ENCODE measurements at regions not wholly inside any gene's neighbourhood (a gene's known extent, or its start where the extent isn't known, plus 50 kb on each side); places are given as distances from the start of the nearest gene placed in this dataset.

- TF ChIP-seq, protein P1, sequence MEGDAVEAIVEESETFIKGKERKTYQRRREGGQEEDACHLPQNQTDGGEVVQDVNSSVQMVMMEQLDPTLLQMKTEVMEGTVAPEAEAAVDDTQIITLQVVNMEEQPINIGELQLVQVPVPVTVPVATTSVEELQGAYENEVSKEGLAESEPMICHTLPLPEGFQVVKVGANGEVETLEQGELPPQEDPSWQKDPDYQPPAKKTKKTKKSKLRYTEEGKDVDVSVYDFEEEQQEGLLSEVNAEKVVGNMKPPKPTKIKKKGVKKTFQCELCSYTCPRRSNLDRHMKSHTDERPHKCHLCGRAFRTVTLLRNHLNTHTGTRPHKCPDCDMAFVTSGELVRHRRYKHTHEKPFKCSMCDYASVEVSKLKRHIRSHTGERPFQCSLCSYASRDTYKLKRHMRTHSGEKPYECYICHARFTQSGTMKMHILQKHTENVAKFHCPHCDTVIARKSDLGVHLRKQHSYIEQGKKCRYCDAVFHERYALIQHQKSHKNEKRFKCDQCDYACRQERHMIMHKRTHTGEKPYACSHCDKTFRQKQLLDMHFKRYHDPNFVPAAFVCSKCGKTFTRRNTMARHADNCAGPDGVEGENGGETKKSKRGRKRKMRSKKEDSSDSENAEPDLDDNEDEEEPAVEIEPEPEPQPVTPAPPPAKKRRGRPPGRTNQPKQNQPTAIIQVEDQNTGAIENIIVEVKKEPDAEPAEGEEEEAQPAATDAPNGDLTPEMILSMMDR (IDR thresholded peaks at IDR 0.05) = no peak
Measured at GRCh38 chr2:22002066-22002465, 878.3 kb downstream of the TDRD15 start.

GRCh38 chr2:22003270-22003669 is 879.5 kb downstream of the TDRD15 start:
- TF ChIP-seq, protein P1 (IDR thresholded peaks at IDR 0.05) = no peak

- TF ChIP-seq, protein P1 (IDR thresholded peaks at IDR 0.05) = no peak
Measured at GRCh38 chr2:22011048-22011447, 887.3 kb downstream of the TDRD15 start.

GRCh38 chr2:22020091-22020742 is 896.4 kb downstream of the TDRD15 start:
- TF ChIP-seq, protein P1 (IDR thresholded peaks at IDR 0.05) = no peak

DNA sequence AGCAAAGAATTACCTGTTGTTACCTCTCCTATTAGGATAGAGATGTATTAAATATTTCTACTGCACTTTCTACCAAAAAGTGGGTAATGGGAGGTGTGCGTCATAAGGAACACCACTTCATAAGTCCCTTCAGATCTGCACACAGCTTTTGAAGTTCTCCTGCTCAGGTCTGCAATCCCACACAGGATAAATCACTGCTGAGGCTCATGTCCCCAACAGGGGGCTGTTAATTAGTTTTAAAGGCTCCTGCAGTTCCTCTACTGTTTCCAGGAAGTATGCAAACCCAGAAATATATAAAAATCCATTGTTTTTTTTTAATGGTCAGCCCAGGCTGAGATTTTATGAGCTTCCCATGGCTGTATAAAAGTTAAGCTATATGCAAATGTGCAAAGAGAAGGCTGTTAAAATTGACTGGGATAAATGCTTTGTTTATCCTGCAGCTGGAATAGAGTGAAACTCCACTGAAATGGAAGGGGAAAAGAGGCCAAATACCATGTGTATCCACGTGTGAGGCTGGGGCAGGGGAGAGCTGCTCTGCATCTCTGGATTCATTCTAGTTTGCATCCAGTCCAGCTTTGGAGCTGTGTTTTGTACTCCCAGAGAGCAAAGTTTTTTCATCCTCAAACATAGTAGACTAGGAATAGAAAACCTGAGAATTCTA is 903.7 kb downstream of the TDRD15 start:
- TF ChIP-seq, protein P1 (IDR thresholded peaks at IDR 0.05) = no peak

DNA sequence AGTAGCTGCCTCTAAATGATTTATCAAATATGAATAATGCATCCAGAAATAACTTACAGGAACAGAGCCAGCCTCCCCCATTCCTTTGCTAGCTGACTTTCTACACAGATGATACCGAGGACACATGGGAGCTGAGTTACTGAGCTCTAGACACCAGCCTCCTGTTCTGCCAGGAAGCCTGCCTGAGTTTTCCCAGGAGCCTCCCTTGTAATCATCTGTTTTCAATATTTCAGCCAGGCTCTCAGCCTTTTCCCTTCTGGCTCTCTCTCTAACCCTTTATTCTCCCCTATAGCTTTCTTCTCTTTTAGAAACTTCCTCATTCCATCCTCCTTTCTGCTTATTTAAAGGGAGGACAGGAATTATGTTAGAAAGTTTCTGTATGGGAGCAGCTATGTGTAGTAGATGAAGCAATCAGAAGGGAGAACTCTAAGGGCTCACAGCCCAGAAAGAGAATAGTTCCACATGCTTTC is 911.6 kb downstream of the TDRD15 start:
- TF ChIP-seq, protein P1 (IDR thresholded peaks at IDR 0.05) = no peak

DNA sequence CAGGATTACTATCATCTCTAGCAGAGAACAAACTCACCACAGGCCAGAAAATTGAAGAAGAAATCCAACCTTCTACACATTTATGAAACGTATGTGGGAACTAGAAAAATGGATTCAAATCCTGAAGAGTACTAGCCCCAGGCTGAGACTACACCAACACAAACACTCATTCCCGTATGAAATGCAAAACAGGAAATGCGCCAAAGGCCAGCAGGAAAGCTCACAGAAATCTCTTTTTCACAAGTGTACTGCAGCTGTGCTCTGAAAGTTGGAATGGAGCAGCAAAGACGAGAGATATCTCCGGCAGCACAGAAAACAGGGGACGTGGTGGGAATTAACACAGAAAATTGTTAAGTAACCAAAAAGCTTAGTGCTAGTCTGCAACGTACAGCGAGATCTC is 913.5 kb downstream of the TDRD15 start:
- TF ChIP-seq, protein P1 (IDR thresholded peaks at IDR 0.05) = no peak

Measured in LNCAP (cell line).